Glutamatergic neuron (in vitro differentiated cells): ENCODE measurements at regions not wholly inside any gene's neighbourhood (a gene's known extent, or its start where the extent isn't known, plus 50 kb on each side); places are given as distances from the start of the nearest gene placed in this dataset.

Experiments used
- DNase-seq: peaks from one replicate; pipeline ENCODE4 v3.0.0; 2022
- H3K27ac Mint-ChIP-seq: one replicate; pipeline ENCODE4 v1.8.0; 2020; ENCODE audit warnings: mild to moderate bottlenecking, mixed read lengths, inconsistent platforms; ENCODE audit not compliant: unreplicated experiment
- H3K27me3 Mint-ChIP-seq: one replicate; pipeline ENCODE4 v1.8.0; 2020; ENCODE audit warnings: mild to moderate bottlenecking, moderate library complexity, mixed read lengths, inconsistent platforms; ENCODE audit not compliant: unreplicated experiment
- H3K36me3 Mint-ChIP-seq: one replicate; pipeline ENCODE4 v1.8.0; 2020; ENCODE audit warnings: mild to moderate bottlenecking, mixed read lengths, inconsistent platforms; ENCODE audit not compliant: unreplicated experiment
- H3K4me1 Mint-ChIP-seq: one replicate; pipeline ENCODE4 v1.8.0; 2020; ENCODE audit warnings: mild to moderate bottlenecking, low read depth, mixed read lengths, inconsistent platforms; ENCODE audit not compliant: unreplicated experiment
- H3K4me3 Mint-ChIP-seq: one replicate; pipeline ENCODE4 v1.8.0; 2020; ENCODE audit warnings: mild to moderate bottlenecking, mixed read lengths, inconsistent platforms; ENCODE audit not compliant: unreplicated experiment
- H3K9me3 Mint-ChIP-seq: one replicate; pipeline ENCODE4 v1.8.0; 2020; ENCODE audit warnings: mild to moderate bottlenecking, moderate library complexity, mixed read lengths, inconsistent platforms; ENCODE audit not compliant: unreplicated experiment
- TF ChIP-seq, protein P1 (sequence below): fragments of 200-600 bp; sonication (generic); IDR thresholded peaks from one replicate; pipeline ENCODE4 v1.5.0; 2021; ENCODE audit not compliant: partially characterized antibody, unreplicated experiment

DNA sequence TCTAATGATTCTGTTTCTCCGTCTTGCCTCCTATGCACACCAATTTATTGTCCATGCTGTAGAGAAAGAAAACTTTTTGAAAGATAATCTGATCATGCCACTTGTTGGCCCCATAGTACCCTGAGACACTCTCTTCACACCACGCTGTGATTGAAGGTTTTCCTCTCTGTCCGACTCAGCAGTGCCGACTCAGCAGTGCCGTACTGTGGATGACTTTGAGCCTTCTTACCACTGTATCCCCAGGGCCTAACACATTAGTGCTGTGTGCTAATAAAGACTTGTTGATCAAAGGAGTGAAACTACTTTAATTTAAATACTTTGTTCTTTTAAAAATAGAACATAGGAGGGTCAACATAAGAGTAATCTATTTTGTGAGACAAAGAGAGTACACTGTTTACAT, 429.6 kb downstream of the KLF12 start:
- Mint-ChIP-seq H3K4me3 (no peak overlapping the region), H3K9me3 (no peaks in the 10 kb centered on the region), H3K27me3 (no peaks in the 10 kb centered on the region), H3K4me1 (no peaks in the 10 kb centered on the region), H3K27ac (no peak overlapping the region), H3K36me3 (no peaks in the 10 kb centered on the region)
- TF ChIP-seq, protein P1, sequence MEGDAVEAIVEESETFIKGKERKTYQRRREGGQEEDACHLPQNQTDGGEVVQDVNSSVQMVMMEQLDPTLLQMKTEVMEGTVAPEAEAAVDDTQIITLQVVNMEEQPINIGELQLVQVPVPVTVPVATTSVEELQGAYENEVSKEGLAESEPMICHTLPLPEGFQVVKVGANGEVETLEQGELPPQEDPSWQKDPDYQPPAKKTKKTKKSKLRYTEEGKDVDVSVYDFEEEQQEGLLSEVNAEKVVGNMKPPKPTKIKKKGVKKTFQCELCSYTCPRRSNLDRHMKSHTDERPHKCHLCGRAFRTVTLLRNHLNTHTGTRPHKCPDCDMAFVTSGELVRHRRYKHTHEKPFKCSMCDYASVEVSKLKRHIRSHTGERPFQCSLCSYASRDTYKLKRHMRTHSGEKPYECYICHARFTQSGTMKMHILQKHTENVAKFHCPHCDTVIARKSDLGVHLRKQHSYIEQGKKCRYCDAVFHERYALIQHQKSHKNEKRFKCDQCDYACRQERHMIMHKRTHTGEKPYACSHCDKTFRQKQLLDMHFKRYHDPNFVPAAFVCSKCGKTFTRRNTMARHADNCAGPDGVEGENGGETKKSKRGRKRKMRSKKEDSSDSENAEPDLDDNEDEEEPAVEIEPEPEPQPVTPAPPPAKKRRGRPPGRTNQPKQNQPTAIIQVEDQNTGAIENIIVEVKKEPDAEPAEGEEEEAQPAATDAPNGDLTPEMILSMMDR: no peak
- DNase-seq: no peak

DNA sequence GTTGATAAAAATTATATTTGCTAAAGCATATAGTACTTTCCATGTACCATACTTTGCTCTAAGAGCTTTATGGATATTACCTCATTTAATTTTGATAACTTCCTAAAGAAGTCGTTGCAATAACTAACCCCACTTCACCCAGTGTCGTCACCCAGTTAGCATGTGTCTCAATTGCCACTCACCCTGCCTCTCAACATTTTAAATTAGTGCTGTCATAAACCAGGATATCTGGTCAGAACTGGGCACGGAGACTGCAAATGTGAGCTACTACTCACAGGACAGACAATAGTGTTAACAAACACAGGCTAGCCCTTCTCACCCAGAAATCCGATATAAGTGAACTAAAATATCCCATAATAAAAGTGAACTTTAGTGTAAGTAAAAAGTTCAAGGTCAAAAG, 430.6 kb downstream of the KLF12 start:
- no peak for DNase-seq
- Mint-ChIP-seq H3K4me3 (no peak overlapping the region), H3K27me3 (no peaks in the 10 kb centered on the region), H3K9me3 (no peaks in the 10 kb centered on the region), H3K36me3 (no peaks in the 10 kb centered on the region), H3K27ac (no peak overlapping the region), H3K4me1 (no peaks in the 10 kb centered on the region)
- TF ChIP-seq, protein P1: no peak

DNA sequence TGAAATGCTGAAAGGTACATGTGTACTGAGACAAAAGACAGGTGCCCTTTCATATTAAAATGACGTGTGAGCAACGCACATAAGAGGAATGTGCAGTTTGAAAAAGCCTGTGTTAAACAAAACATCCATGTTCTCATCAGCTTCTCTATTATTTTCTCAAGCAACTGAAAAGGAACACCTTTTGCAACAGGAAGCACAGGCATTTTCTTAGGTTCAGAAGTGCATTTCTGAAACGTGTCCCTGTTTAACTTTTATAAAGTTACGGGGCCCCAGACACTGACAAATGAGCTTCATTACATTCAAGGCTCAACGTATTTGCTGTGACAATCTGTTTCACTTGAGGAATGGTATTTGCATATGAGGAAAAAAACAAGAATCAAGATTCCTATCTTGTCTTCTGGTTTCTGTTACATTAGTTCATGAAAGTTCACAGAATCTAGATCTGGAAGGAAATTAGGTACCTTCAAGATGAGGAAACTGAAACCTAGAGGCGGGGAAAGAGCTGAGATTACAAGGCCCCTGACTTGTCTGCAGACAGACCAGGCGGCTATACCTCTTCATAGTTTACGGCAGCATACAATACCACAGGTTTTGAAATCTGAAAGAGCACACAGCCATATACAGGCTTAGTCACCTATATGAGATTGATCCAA, 431.7 kb downstream of the KLF12 start:
- TF ChIP-seq, protein P1: no peak
- Mint-ChIP-seq H3K27me3 (no peaks in the 10 kb centered on the region), H3K36me3 (no peaks in the 10 kb centered on the region), H3K9me3 (no peaks in the 10 kb centered on the region), H3K27ac (no peak overlapping the region), H3K4me3 (no peak overlapping the region), H3K4me1 (no peaks in the 10 kb centered on the region)
- no peak for DNase-seq

DNA sequence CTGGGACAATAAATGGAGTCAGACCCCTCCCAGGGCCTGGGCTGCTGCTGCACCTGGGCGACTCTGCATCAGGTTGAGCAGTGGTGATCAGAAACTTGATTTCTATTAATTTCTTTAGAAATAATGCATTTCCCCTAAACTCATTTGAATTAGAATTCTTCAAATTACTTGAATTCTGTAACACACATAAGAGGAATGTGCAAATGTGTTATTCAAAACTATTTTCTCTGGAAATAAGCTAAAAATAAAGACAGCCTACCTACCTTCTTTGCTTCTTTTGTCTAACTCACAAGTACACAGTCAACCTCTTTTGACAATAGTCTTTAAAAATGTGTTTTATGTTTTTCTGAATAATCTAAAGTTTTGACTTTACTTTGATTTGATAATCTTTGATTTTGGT, 433.0 kb downstream of the KLF12 start:
- Mint-ChIP-seq H3K27me3 (no peaks in the 10 kb centered on the region), H3K36me3 (no peaks in the 10 kb centered on the region)
- TF ChIP-seq, protein P1: no peak

DNA sequence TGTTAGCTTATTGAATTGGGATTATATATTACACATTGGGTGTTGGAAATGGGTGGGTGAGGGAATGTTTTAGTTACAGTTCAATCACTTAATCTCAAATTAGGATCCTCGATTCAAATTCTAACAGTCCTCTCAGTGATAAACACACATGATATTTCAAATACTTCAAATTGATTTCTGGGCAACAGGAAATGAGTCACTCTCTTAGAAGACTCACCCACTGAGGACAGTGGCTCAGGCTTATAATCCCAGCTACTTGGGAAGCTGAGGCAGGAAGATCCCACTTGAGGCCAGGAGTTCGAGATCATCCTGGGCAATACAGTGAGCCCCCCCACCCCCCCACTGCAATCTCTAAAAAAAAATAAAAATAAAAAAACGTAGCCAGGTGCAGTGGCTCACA, 435.3 kb downstream of the KLF12 start:
- no peak for DNase-seq
- Mint-ChIP-seq H3K36me3 (no peaks in the 10 kb centered on the region), H3K9me3 (no peaks in the 10 kb centered on the region), H3K27ac (no peak overlapping the region), H3K4me1 (no peaks in the 10 kb centered on the region), H3K27me3 (no peaks in the 10 kb centered on the region), H3K4me3 (no peak overlapping the region)
- TF ChIP-seq, protein P1: no peak

More for the DNA sequence above, 433.0 kb downstream of the KLF12 start:
- H3K4me1 Mint-ChIP-seq: no peaks in the 10 kb centered on the region
- no peak for DNase-seq
- H3K27ac Mint-ChIP-seq: no peak overlapping the region
- no peak overlapping the region for H3K4me3 Mint-ChIP-seq
- no peaks in the 10 kb centered on the region for H3K9me3 Mint-ChIP-seq
